Jurkat, Clone E6-1 (cell line): ENCODE measurements at regions not wholly inside any gene's neighbourhood (a gene's known extent, or its start where the extent isn't known, plus 50 kb on each side); places are given as distances from the start of the nearest gene placed in this dataset.

Source experiments
- DNase-seq: peaks from one replicate; pipeline ENCODE4 v3.0.0-alpha.2; 2011; ENCODE audit warnings: low read depth, low spot score
- H3K4me3 ChIP-seq: 2 replicates; pipeline ENCODE4 v1.5.1; 2011; ENCODE audit warnings: mild to moderate bottlenecking, low read length, control low read depth, moderate library complexity

GRCh38 chr20:56826306-56826704 is 197.2 kb downstream of the TFAP2C start:
- DNase-seq: no peak
- H3K4me3 ChIP-seq: no peak overlapping the region

GRCh38 chr20:56826705-56827665 is 197.9 kb downstream of the TFAP2C start:
- no peak overlapping the region for H3K4me3 ChIP-seq
- DNase-seq: no peak

- no peak for DNase-seq
- no peak overlapping the region for H3K4me3 ChIP-seq
Observed at GRCh38 chr20:56827763-56828162, 198.7 kb downstream of the TFAP2C start.

- no peak overlapping the region for H3K4me3 ChIP-seq
- DNase-seq: no peak
Observed at GRCh38 chr20:56828402-56828801, 199.3 kb downstream of the TFAP2C start.

- no peak for DNase-seq
- no peak overlapping the region for H3K4me3 ChIP-seq
Observed at GRCh38 chr20:56829788-56830385, 200.8 kb downstream of the TFAP2C start.

- DNase-seq: no peak
- no peak overlapping the region for H3K4me3 ChIP-seq
Observed at GRCh38 chr20:56831795-56832194, 202.7 kb downstream of the TFAP2C start.

- peak; percentile 15 for DNase-seq
- H3K4me3 ChIP-seq: no peak overlapping the region
Observed at GRCh38 chr20:56833427-56833826, 204.3 kb downstream of the TFAP2C start.

GRCh38 chr20:56835829-56836550 is 206.9 kb downstream of the TFAP2C start:
- DNase-seq: no peak
- no peak overlapping the region for H3K4me3 ChIP-seq

GRCh38 chr20:56839222-56839621 is 210.1 kb downstream of the TFAP2C start:
- no peak for DNase-seq
- no peak overlapping the region for H3K4me3 ChIP-seq

- no peak for DNase-seq
- no peak overlapping the region for H3K4me3 ChIP-seq
Observed at GRCh38 chr20:56839786-56840185, 210.7 kb downstream of the TFAP2C start.

- no peak overlapping the region for H3K4me3 ChIP-seq
- no peak for DNase-seq
Observed at GRCh38 chr20:56840716-56841261, 211.7 kb downstream of the TFAP2C start.

- no peak for DNase-seq
- no peak overlapping the region for H3K4me3 ChIP-seq
Observed at GRCh38 chr20:56841346-56841908, 212.3 kb downstream of the TFAP2C start.

GRCh38 chr20:56842056-56842455 is 212.9 kb downstream of the TFAP2C start:
- no peak for DNase-seq

GRCh38 chr20:56843386-56843785 is 214.3 kb downstream of the TFAP2C start:
- no peak overlapping the region for H3K4me3 ChIP-seq
- DNase-seq: no peak

More at GRCh38 chr20:56842056-56842455, 212.9 kb downstream of the TFAP2C start:
- H3K4me3 ChIP-seq: no peak overlapping the region

GRCh38 chr20:56843817-56844216 is 214.7 kb downstream of the TFAP2C start:
- H3K4me3 ChIP-seq: no peak overlapping the region

GRCh38 chr20:56845546-56846086 is 216.5 kb downstream of the TFAP2C start:
- no peak overlapping the region for H3K4me3 ChIP-seq
- DNase-seq: peak; percentile 34

More at GRCh38 chr20:56843817-56844216, 214.7 kb downstream of the TFAP2C start:
- no peak for DNase-seq

GRCh38 chr20:56848561-56848960 is 219.5 kb downstream of the TFAP2C start:
- no peak for DNase-seq

GRCh38 chr20:56851552-56851951 is 222.4 kb downstream of the TFAP2C start:
- no peak overlapping the region for H3K4me3 ChIP-seq
- DNase-seq: no peak

More at GRCh38 chr20:56848561-56848960, 219.5 kb downstream of the TFAP2C start:
- no peak overlapping the region for H3K4me3 ChIP-seq

- no peak for DNase-seq
- H3K4me3 ChIP-seq: no peak overlapping the region
Observed at GRCh38 chr20:56855708-56856107, 226.6 kb downstream of the TFAP2C start.
